Adrenal gland (tissue), 5 donors: ENCODE measurements at regions not wholly inside any gene's neighbourhood (a gene's known extent, or its start where the extent isn't known, plus 50 kb on each side); places are given as distances from the start of the nearest gene placed in this dataset.

Experiments
- POLR2A ChIP-seq, 2 donors: fragments of 450-650 bp; IDR thresholded peaks; one replicate each; pipeline ENCODE4 v1.6.1; 2017; ENCODE audit warnings: antibody characterized with exemption in 2 of 2, mild to moderate bottlenecking in 2 of 2, moderate library complexity in 1 of 2
- TF ChIP-seq, protein P1 (sequence below), 6 experiments: fragments of 450-650 bp in 4 of 6; fragments of 200-600 bp in 2 of 6; sonication (generic) in 1 of 6; IDR thresholded peaks; 1 replicate in 5 of 6; 2 replicates in 1 of 6; pipeline versions ENCODE4 v1.5.1 to v1.8.0; 2016 to 2021; ENCODE audit warnings: antibody characterized with exemption in 6 of 6, mild to moderate bottlenecking in 2 of 6, moderate library complexity in 1 of 6
- donor health status: DM: no; HTN: no; CAD: no.

DNA sequence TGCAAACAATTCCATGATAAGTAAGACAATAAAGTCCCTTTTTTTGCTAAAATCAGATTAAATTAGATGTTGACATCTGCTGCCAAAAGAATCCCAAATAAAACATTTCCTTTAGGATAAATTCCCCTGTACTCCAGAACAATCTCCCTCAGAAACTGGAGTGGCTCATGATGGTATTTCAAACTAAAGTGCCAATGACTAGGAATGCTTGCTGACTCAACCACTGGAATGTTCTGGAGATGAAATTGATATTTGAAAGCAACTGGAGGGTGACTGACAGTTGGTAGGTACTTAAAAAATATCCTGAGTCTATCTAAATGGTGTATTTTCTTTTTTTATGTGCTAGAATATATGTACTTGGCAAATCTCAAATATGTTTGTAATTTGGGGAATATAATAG lies 350.1 kb upstream of the TSHZ2 start:
- no peak for TF ChIP-seq POLR2A (IDR thresholded peaks at IDR 0.05)
- TF ChIP-seq, protein P1, sequence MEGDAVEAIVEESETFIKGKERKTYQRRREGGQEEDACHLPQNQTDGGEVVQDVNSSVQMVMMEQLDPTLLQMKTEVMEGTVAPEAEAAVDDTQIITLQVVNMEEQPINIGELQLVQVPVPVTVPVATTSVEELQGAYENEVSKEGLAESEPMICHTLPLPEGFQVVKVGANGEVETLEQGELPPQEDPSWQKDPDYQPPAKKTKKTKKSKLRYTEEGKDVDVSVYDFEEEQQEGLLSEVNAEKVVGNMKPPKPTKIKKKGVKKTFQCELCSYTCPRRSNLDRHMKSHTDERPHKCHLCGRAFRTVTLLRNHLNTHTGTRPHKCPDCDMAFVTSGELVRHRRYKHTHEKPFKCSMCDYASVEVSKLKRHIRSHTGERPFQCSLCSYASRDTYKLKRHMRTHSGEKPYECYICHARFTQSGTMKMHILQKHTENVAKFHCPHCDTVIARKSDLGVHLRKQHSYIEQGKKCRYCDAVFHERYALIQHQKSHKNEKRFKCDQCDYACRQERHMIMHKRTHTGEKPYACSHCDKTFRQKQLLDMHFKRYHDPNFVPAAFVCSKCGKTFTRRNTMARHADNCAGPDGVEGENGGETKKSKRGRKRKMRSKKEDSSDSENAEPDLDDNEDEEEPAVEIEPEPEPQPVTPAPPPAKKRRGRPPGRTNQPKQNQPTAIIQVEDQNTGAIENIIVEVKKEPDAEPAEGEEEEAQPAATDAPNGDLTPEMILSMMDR (IDR thresholded peaks at IDR 0.05) = no peak
